ENCODE measurements at regions not wholly inside any gene's neighbourhood (a gene's known extent, or its start where the extent isn't known, plus 50 kb on each side); places are given as distances from the start of the nearest gene placed in this dataset.

DNA sequence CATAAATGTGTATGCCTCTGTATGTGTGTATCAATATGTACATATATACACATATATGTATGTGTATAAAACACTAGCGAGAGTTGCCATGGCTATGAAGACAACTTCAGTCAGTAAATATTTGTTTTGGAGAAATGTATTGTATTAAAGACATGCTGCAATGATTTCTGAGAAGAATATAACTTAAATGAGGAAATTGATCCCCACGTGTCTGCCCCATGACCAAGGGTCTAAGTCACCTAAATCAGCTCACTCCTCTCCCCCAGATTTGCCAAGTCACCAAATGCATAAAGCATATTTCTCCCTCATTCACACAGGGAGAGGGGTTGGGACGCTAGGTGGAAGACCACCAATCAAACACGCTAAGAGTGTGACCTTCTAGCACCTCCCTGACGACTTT, 58.3 kb upstream of the LYST start:
- no peak for DNase-seq (ENCODE audit: low spot score)
- H3K4me1 Mint-ChIP-seq (ENCODE audit: low read depth) = peaks cover 20% of the 10 kb centered on the region
- intact Hi-C loops (cut with micrococcal nuclease) = no loop called here
- H3K9me3 Mint-ChIP-seq = no peaks in the 10 kb centered on the region
- no peak overlapping the region for H3K27ac Mint-ChIP-seq
- H3K36me3 Mint-ChIP-seq (ENCODE audit: low read depth) = no peaks in the 10 kb centered on the region
- no peaks in the 10 kb centered on the region for H3K27me3 Mint-ChIP-seq (ENCODE audit: low read depth)
- H3K4me3 Mint-ChIP-seq (ENCODE audit: low read depth) = no peak overlapping the region

DNA sequence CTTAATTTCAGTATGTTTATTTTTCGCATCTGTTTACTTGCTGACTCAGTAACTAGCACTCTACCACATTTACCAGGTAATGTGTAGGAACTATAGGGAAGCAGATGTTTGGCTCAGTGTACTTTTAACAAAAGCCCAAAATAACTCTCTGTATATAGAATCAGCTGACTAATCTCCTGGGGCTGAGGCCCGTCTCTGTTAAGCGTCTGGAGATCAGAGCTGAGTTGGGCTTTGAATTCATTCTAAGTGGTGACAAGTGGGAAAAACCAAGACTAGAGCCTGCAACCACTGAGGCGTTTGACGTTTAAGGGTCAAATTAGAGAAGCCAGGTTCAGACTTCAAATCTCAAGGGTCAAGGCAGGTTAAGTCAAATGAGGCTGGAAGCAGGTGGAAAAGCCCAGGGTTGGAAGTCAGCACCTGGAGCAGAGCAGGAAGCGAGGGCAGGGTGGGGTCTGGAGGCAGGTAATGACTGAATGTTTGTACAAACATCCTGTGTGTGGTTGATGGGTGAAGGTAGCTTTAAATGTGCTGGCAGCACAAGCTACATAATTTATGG, 56.8 kb upstream of the LYST start:
- Mint-ChIP-seq H3K36me3 (ENCODE audit: low read depth) (no peaks in the 10 kb centered on the region), H3K27ac (no peak overlapping the region), H3K9me3 (no peaks in the 10 kb centered on the region), H3K27me3 (ENCODE audit: low read depth) (no peaks in the 10 kb centered on the region), H3K4me1 (ENCODE audit: low read depth) (peaks cover 28% of the 10 kb centered on the region), H3K4me3 (ENCODE audit: low read depth) (no peak overlapping the region)
- no peak for DNase-seq (ENCODE audit: low spot score)
- intact Hi-C loops (cut with micrococcal nuclease) = no loop called here

GRCh38 chr1:235920596-235921375, 54.1 kb upstream of the LYST start:
- DNase-seq (ENCODE audit: low spot score) = no peak
- H3K4me3 Mint-ChIP-seq (ENCODE audit: low read depth) = no peak overlapping the region
- H3K9me3 Mint-ChIP-seq = no peaks in the 10 kb centered on the region
- H3K36me3 Mint-ChIP-seq (ENCODE audit: low read depth) = no peaks in the 10 kb centered on the region
- H3K27me3 Mint-ChIP-seq (ENCODE audit: low read depth) = no peaks in the 10 kb centered on the region
- intact Hi-C loops (cut with micrococcal nuclease) = no loop called here
- H3K4me1 Mint-ChIP-seq (ENCODE audit: low read depth) = peaks cover 37% of the 10 kb centered on the region
- H3K27ac Mint-ChIP-seq = no peak overlapping the region

DNA sequence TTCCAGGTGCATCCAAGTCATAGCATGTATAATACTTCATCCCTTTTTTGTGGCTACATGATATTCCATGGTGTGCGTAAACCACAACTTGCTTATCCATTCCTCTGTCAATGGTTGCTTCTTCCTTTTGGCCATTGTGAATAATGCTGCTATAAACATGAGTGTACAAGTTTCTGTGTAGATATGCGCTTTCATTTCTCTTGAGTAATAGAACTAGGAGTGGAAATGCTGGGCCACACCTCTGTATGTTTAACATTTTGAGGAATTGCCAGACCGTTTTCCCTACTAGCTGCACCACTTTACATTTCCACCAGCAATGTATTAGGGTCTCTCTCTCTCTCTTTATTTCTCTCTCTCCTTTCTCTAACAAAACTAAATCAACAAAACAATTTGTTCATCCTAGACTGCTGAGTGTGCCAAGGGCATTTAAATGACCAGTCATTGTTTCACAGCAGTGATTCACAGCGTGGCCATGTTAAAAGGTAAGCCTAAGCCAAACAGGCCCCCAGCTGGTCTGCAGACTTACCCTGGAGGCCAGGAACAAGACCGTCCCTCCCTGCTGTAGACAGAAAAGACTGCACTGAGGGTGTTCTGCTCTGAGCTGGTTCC, 53.2 kb upstream of the LYST start:
- Mint-ChIP-seq H3K4me3 (ENCODE audit: low read depth) (no peak overlapping the region), H3K9me3 (no peaks in the 10 kb centered on the region), H3K36me3 (ENCODE audit: low read depth) (no peaks in the 10 kb centered on the region), H3K27ac (no peak overlapping the region), H3K4me1 (ENCODE audit: low read depth) (peaks cover 37% of the 10 kb centered on the region), H3K27me3 (ENCODE audit: low read depth) (no peaks in the 10 kb centered on the region)
- intact Hi-C loops (cut with micrococcal nuclease) = no loop called here
- no peak for DNase-seq (ENCODE audit: low spot score)

DNA sequence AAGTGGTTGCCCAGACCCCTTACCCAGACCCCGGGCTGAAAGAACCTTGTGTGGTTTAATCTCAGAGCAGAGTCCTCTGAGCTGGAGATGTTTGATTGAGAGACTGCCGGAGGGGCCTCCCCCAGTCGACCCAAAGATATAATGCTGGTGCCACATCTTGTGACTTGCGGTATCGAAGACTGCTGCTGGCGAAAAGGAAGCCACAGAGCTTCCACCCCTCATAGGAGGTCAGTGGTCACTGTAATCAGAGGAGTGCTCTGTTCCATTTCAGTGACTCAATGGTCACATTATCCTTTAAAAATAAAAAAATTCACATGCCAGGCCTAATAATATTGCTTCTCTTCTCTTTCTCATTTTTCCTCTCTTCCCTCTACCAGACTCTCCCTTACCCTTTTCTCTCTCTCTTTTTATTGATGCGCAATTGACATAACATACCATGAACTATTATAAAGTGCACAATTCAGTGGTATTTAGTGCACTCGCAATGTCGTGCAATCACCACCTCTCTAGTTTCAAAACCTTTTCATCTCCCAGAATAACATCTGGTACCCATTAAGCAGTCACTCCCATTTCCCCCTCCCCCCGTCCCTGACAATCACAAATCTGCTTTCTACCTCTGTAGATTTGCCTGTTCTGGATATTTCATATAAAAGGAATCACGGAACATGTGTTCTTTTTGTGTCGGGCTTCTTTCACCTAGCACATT, 52.6 kb upstream of the LYST start:
- no peaks in the 10 kb centered on the region for H3K36me3 Mint-ChIP-seq (ENCODE audit: low read depth)
- peaks cover 37% of the 10 kb centered on the region for H3K4me1 Mint-ChIP-seq (ENCODE audit: low read depth)
- no peak overlapping the region for H3K4me3 Mint-ChIP-seq (ENCODE audit: low read depth)

DNA sequence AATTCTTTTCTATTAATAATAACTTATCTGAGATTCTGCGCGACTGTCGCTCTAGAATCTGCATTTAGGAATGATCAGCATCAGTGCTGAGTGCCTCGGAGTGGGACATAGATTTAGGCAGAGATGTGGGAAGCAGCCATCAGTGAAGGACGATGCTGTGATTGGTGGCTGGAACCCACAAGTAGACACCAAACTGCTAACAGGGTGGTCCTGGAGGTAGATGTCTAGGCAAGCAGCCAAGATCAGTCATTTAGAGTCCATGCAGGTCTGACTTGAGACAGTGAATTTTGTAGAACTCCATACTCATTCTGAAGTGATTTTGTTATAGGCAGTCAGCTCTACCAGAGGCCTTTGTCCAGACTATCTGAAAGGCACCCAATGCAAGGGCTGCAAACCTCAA, 51.8 kb upstream of the LYST start:
- no peak for DNase-seq (ENCODE audit: low spot score)
- no peak overlapping the region for H3K27ac Mint-ChIP-seq
- H3K36me3 Mint-ChIP-seq (ENCODE audit: low read depth) = no peaks in the 10 kb centered on the region
- no peaks in the 10 kb centered on the region for H3K9me3 Mint-ChIP-seq
- peaks cover 32% of the 10 kb centered on the region for H3K4me1 Mint-ChIP-seq (ENCODE audit: low read depth)
- no peak overlapping the region for H3K4me3 Mint-ChIP-seq (ENCODE audit: low read depth)
- intact Hi-C loops (cut with micrococcal nuclease) = no loop called here
- H3K27me3 Mint-ChIP-seq (ENCODE audit: low read depth) = no peaks in the 10 kb centered on the region

More for the DNA sequence above, 52.6 kb upstream of the LYST start:
- intact Hi-C loops (cut with micrococcal nuclease) = no loop called here
- no peak for DNase-seq (ENCODE audit: low spot score)
- Mint-ChIP-seq H3K27me3 (ENCODE audit: low read depth) (no peaks in the 10 kb centered on the region), H3K27ac (no peak overlapping the region), H3K9me3 (no peaks in the 10 kb centered on the region)

GRCh38 chr1:235918032-235918431, 51.3 kb upstream of the LYST start:
- H3K4me1 Mint-ChIP-seq (ENCODE audit: low read depth) = peaks cover 28% of the 10 kb centered on the region
- no peak overlapping the region for H3K27ac Mint-ChIP-seq
- H3K4me3 Mint-ChIP-seq (ENCODE audit: low read depth) = no peak overlapping the region
- DNase-seq (ENCODE audit: low spot score) = no peak
- intact Hi-C loops (cut with micrococcal nuclease) = no loop called here
- no peaks in the 10 kb centered on the region for H3K9me3 Mint-ChIP-seq
- no peaks in the 10 kb centered on the region for H3K27me3 Mint-ChIP-seq (ENCODE audit: low read depth)
- no peaks in the 10 kb centered on the region for H3K36me3 Mint-ChIP-seq (ENCODE audit: low read depth)

GRCh38 chr1:235917267-235917811, 50.6 kb upstream of the LYST start:
- H3K4me3 Mint-ChIP-seq (ENCODE audit: low read depth) = no peak overlapping the region
- peaks cover 24% of the 10 kb centered on the region for H3K4me1 Mint-ChIP-seq (ENCODE audit: low read depth)
- H3K27me3 Mint-ChIP-seq (ENCODE audit: low read depth) = no peaks in the 10 kb centered on the region
- intact Hi-C loops (cut with micrococcal nuclease) = no loop called here
- no peaks in the 10 kb centered on the region for H3K9me3 Mint-ChIP-seq
- peak overlapping the region; percentile 68 for H3K27ac Mint-ChIP-seq
- H3K36me3 Mint-ChIP-seq (ENCODE audit: low read depth) = no peaks in the 10 kb centered on the region
- DNase-seq (ENCODE audit: low spot score) = peak; percentile 17

Measured in activated T-helper 2 cell treated with anti-CD3 and anti-CD28 coated beads, Interferon-gamma antibody, Interleukin-2, Interleukin-4, amounts not matched to agents 10 μg/mL and 5 μg/mL and 100 μg/mL, durations not matched to agents 14 hours and 24 hours and 36 hours (primary cell).